ENCODE measurements at regions not wholly inside any gene's neighbourhood (a gene's known extent, or its start where the extent isn't known, plus 50 kb on each side); places are given as distances from the start of the nearest gene placed in this dataset.

GRCh38 chr2:45241061-45241561 lies 231.9 kb upstream of the SIX2 start:
- H3K4me3 ChIP-seq (ENCODE audit: low read depth, low read length), result no peak overlapping the region
- no peak for DNase-seq (ENCODE audit: low read depth in 4 of 6, low spot score in 6 of 6)
- no CpG with 5 or more reads among the region's 3 CpGs for WGBS (ENCODE audit: insufficient coverage)

GRCh38 chr2:45237850-45238542 lies 228.7 kb upstream of the SIX2 start:
- H3K4me3 ChIP-seq (ENCODE audit: low read depth, low read length), result no peak overlapping the region
- 93% methylated on average over 6 of the region's 6 CpGs for WGBS (ENCODE audit: insufficient coverage)
- no peaks in the 10 kb centered on the region for H3K36me3 ChIP-seq (ENCODE audit: control insufficient read depth, insufficient read depth, low read length)
- DNase-seq (ENCODE audit: low read depth in 4 of 6, low spot score in 6 of 6), result no peak
- H3K4me1 ChIP-seq (ENCODE audit: control insufficient read depth, insufficient read depth, low read length), result peaks cover 6% of the 10 kb centered on the region
- H3K27ac ChIP-seq (ENCODE audit: low read depth, low read length), result no peak overlapping the region
- H3K9me3 ChIP-seq (ENCODE audit: control insufficient read depth, insufficient read depth, low read length), result no peaks in the 10 kb centered on the region
- no peaks in the 10 kb centered on the region for H3K27me3 ChIP-seq (ENCODE audit: control insufficient read depth, insufficient read depth, low read length)

More at GRCh38 chr2:45241061-45241561, 231.9 kb upstream of the SIX2 start:
- Histone ChIP-seq H3K36me3 (ENCODE audit: control insufficient read depth, insufficient read depth, low read length) (no peaks in the 10 kb centered on the region), H3K9me3 (ENCODE audit: control insufficient read depth, insufficient read depth, low read length) (no peaks in the 10 kb centered on the region), H3K4me1 (ENCODE audit: control insufficient read depth, insufficient read depth, low read length) (peaks cover 6% of the 10 kb centered on the region), H3K27ac (ENCODE audit: low read depth, low read length) (no peak overlapping the region), H3K27me3 (ENCODE audit: control insufficient read depth, insufficient read depth, low read length) (no peaks in the 10 kb centered on the region)

GRCh38 chr2:45237128-45237527 lies 227.9 kb upstream of the SIX2 start:
- H3K27ac ChIP-seq (ENCODE audit: low read depth, low read length), result no peak overlapping the region
- no peaks in the 10 kb centered on the region for H3K36me3 ChIP-seq (ENCODE audit: control insufficient read depth, insufficient read depth, low read length)
- no peaks in the 10 kb centered on the region for H3K9me3 ChIP-seq (ENCODE audit: control insufficient read depth, insufficient read depth, low read length)
- no peak for DNase-seq (ENCODE audit: low read depth in 4 of 6, low spot score in 6 of 6)
- H3K4me3 ChIP-seq (ENCODE audit: low read depth, low read length), result no peak overlapping the region
- WGBS (ENCODE audit: insufficient coverage), result 54% methylated on average over 6 of the region's 9 CpGs
- H3K4me1 ChIP-seq (ENCODE audit: control insufficient read depth, insufficient read depth, low read length), result peaks cover 6% of the 10 kb centered on the region
- H3K27me3 ChIP-seq (ENCODE audit: control insufficient read depth, insufficient read depth, low read length), result no peaks in the 10 kb centered on the region

GRCh38 chr2:45236268-45236667 lies 227.0 kb upstream of the SIX2 start:
- Histone ChIP-seq H3K27me3 (ENCODE audit: control insufficient read depth, insufficient read depth, low read length) (no peaks in the 10 kb centered on the region), H3K36me3 (ENCODE audit: control insufficient read depth, insufficient read depth, low read length) (no peaks in the 10 kb centered on the region), H3K9me3 (ENCODE audit: control insufficient read depth, insufficient read depth, low read length) (no peaks in the 10 kb centered on the region), H3K4me1 (ENCODE audit: control insufficient read depth, insufficient read depth, low read length) (peaks cover 6% of the 10 kb centered on the region), H3K4me3 (ENCODE audit: low read depth, low read length) (no peak overlapping the region), H3K27ac (ENCODE audit: low read depth, low read length) (no peak overlapping the region)
- 90% methylated on average over 2 of the region's 2 CpGs for WGBS (ENCODE audit: insufficient coverage)
- DNase-seq (ENCODE audit: low read depth in 4 of 6, low spot score in 6 of 6), result no peak

- no peak overlapping the region for H3K27ac ChIP-seq (ENCODE audit: low read depth, low read length)
- no peaks in the 10 kb centered on the region for H3K27me3 ChIP-seq (ENCODE audit: control insufficient read depth, insufficient read depth, low read length)
- DNase-seq (ENCODE audit: low read depth in 4 of 6, low spot score in 6 of 6), result no peak
- 100% methylated on average over 1 of the region's 3 CpGs for WGBS (ENCODE audit: insufficient coverage)
- no peaks in the 10 kb centered on the region for H3K9me3 ChIP-seq (ENCODE audit: control insufficient read depth, insufficient read depth, low read length)
- H3K36me3 ChIP-seq (ENCODE audit: control insufficient read depth, insufficient read depth, low read length), result no peaks in the 10 kb centered on the region
- peaks cover 6% of the 10 kb centered on the region for H3K4me1 ChIP-seq (ENCODE audit: control insufficient read depth, insufficient read depth, low read length)
- no peak overlapping the region for H3K4me3 ChIP-seq (ENCODE audit: low read depth, low read length)
Measured at GRCh38 chr2:45233301-45233700, 224.0 kb upstream of the SIX2 start.

GRCh38 chr2:45232818-45233217 lies 223.6 kb upstream of the SIX2 start:
- DNase-seq (ENCODE audit: low read depth in 4 of 6, low spot score in 6 of 6), result no peak
- H3K36me3 ChIP-seq (ENCODE audit: control insufficient read depth, insufficient read depth, low read length), result no peaks in the 10 kb centered on the region
- WGBS (ENCODE audit: insufficient coverage), result no CpG with 5 or more reads among the region's 1 CpG
- no peaks in the 10 kb centered on the region for H3K27me3 ChIP-seq (ENCODE audit: control insufficient read depth, insufficient read depth, low read length)
- H3K4me3 ChIP-seq (ENCODE audit: low read depth, low read length), result no peak overlapping the region
- H3K4me1 ChIP-seq (ENCODE audit: control insufficient read depth, insufficient read depth, low read length), result peaks cover 6% of the 10 kb centered on the region
- no peak overlapping the region for H3K27ac ChIP-seq (ENCODE audit: low read depth, low read length)
- H3K9me3 ChIP-seq (ENCODE audit: control insufficient read depth, insufficient read depth, low read length), result no peaks in the 10 kb centered on the region

- H3K9me3 ChIP-seq (ENCODE audit: control insufficient read depth, insufficient read depth, low read length), result no peaks in the 10 kb centered on the region
- no peak for DNase-seq (ENCODE audit: low read depth in 4 of 6, low spot score in 6 of 6)
- H3K4me1 ChIP-seq (ENCODE audit: control insufficient read depth, insufficient read depth, low read length), result peaks cover 2% of the 10 kb centered on the region
- H3K4me3 ChIP-seq (ENCODE audit: low read depth, low read length), result no peak overlapping the region
- H3K27me3 ChIP-seq (ENCODE audit: control insufficient read depth, insufficient read depth, low read length), result no peaks in the 10 kb centered on the region
- H3K27ac ChIP-seq (ENCODE audit: low read depth, low read length), result no peak overlapping the region
- WGBS (ENCODE audit: insufficient coverage), result 38% methylated on average over 1 of the region's 1 CpG
- H3K36me3 ChIP-seq (ENCODE audit: control insufficient read depth, insufficient read depth, low read length), result no peaks in the 10 kb centered on the region
Measured at GRCh38 chr2:45229411-45229810, 220.2 kb upstream of the SIX2 start.

GRCh38 chr2:45227347-45227746 lies 218.1 kb upstream of the SIX2 start:
- Histone ChIP-seq H3K9me3 (ENCODE audit: control insufficient read depth, insufficient read depth, low read length) (no peaks in the 10 kb centered on the region), H3K36me3 (ENCODE audit: control insufficient read depth, insufficient read depth, low read length) (no peaks in the 10 kb centered on the region), H3K27me3 (ENCODE audit: control insufficient read depth, insufficient read depth, low read length) (no peaks in the 10 kb centered on the region), H3K4me1 (ENCODE audit: control insufficient read depth, insufficient read depth, low read length) (peaks cover 5% of the 10 kb centered on the region), H3K27ac (ENCODE audit: low read depth, low read length) (no peak overlapping the region), H3K4me3 (ENCODE audit: low read depth, low read length) (no peak overlapping the region)
- WGBS (ENCODE audit: insufficient coverage), result 100% methylated on average over 2 of the region's 3 CpGs
- DNase-seq (ENCODE audit: low read depth in 4 of 6, low spot score in 6 of 6), result no peak

GRCh38 chr2:45224993-45225380 lies 215.7 kb upstream of the SIX2 start:
- Histone ChIP-seq H3K4me1 (ENCODE audit: control insufficient read depth, insufficient read depth, low read length) (peaks cover 5% of the 10 kb centered on the region), H3K27ac (ENCODE audit: low read depth, low read length) (no peak overlapping the region), H3K9me3 (ENCODE audit: control insufficient read depth, insufficient read depth, low read length) (no peaks in the 10 kb centered on the region), H3K36me3 (ENCODE audit: control insufficient read depth, insufficient read depth, low read length) (no peaks in the 10 kb centered on the region), H3K27me3 (ENCODE audit: control insufficient read depth, insufficient read depth, low read length) (no peaks in the 10 kb centered on the region), H3K4me3 (ENCODE audit: low read depth, low read length) (no peak overlapping the region)
- 70% methylated on average over 2 of the region's 4 CpGs for WGBS (ENCODE audit: insufficient coverage)
- peak in 1 of 6 donors; percentile 8 for DNase-seq (ENCODE audit: low read depth in 4 of 6, low spot score in 6 of 6)

GRCh38 chr2:45224321-45224992 lies 215.2 kb upstream of the SIX2 start:
- Histone ChIP-seq H3K36me3 (ENCODE audit: control insufficient read depth, insufficient read depth, low read length) (no peaks in the 10 kb centered on the region), H3K9me3 (ENCODE audit: control insufficient read depth, insufficient read depth, low read length) (no peaks in the 10 kb centered on the region), H3K4me1 (ENCODE audit: control insufficient read depth, insufficient read depth, low read length) (peaks cover 5% of the 10 kb centered on the region), H3K4me3 (ENCODE audit: low read depth, low read length) (no peak overlapping the region), H3K27me3 (ENCODE audit: control insufficient read depth, insufficient read depth, low read length) (no peaks in the 10 kb centered on the region), H3K27ac (ENCODE audit: low read depth, low read length) (no peak overlapping the region)
- DNase-seq (ENCODE audit: low read depth in 4 of 6, low spot score in 6 of 6), result no peak
- WGBS (ENCODE audit: insufficient coverage), result 56% methylated on average over 8 of the region's 13 CpGs
